Activated T-helper 2 cell treated with anti-CD3 and anti-CD28 coated beads, Interferon-gamma antibody, Interleukin-2, Interleukin-4, amounts not matched to agents 10 μg/mL and 5 μg/mL and 100 μg/mL, durations not matched to agents 14 hours and 24 hours and 36 hours (primary cell): ENCODE measurements at regions not wholly inside any gene's neighbourhood (a gene's known extent, or its start where the extent isn't known, plus 50 kb on each side); places are given as distances from the start of the nearest gene placed in this dataset.
"Not testable (repeated sequence)": the region's sequence is repeated elsewhere in the genome, so short reads cannot be mapped to it uniquely, and the experiment has no call there.

Source experiments
- DNase-seq: peaks from one replicate; pipeline ENCODE4 v3.0.0; 2021; ENCODE audit warnings: low spot score
- H3K27ac Mint-ChIP-seq: one replicate; pipeline ENCODE4 v1.8.0; 2021; ENCODE audit warnings: mixed read lengths
- H3K27me3 Mint-ChIP-seq: one replicate; pipeline ENCODE4 v1.8.0; 2021; ENCODE audit warnings: low read depth, mixed read lengths
- H3K36me3 Mint-ChIP-seq: one replicate; pipeline ENCODE4 v1.8.0; 2021; ENCODE audit warnings: low read depth, mixed read lengths
- H3K4me1 Mint-ChIP-seq: one replicate; pipeline ENCODE4 v1.8.0; 2021; ENCODE audit warnings: low read depth, mixed read lengths
- H3K4me3 Mint-ChIP-seq: one replicate; pipeline ENCODE4 v1.8.0; 2021; ENCODE audit warnings: low read depth, mild to moderate bottlenecking, moderate library complexity, mixed read lengths
- H3K9me3 Mint-ChIP-seq: one replicate; pipeline ENCODE4 v1.8.0; 2021; ENCODE audit warnings: mixed read lengths
- intact Hi-C: fragments of 100-400 bp; cut with micrococcal nuclease; formaldehyde crosslinking; loops from one replicate; pipeline ENCODE4 v1.15.1; 2023

GRCh38 chr12:94916663-94917062, 86.8 kb downstream of the NDUFA12 start:
- H3K9me3 Mint-ChIP-seq, result no peaks in the 10 kb centered on the region
- no peak for DNase-seq
- H3K27ac Mint-ChIP-seq, result no peak overlapping the region
- intact Hi-C loops, result no loop called here
- no peaks in the 10 kb centered on the region for H3K27me3 Mint-ChIP-seq
- H3K4me1 Mint-ChIP-seq, result no peaks in the 10 kb centered on the region
- no peaks in the 10 kb centered on the region for H3K36me3 Mint-ChIP-seq
- H3K4me3 Mint-ChIP-seq, result no peak overlapping the region

- Mint-ChIP-seq H3K36me3 (no peaks in the 10 kb centered on the region), H3K4me3 (no peak overlapping the region)
- intact Hi-C loops, result no loop called here
These were observed 93.8 kb downstream of the NDUFA12 start for GRCh38 chr12:94909663-94910062.

GRCh38 chr12:94905749-94906148, 97.7 kb downstream of the NDUFA12 start:
- not testable (repeated sequence) for H3K27me3 Mint-ChIP-seq

More at GRCh38 chr12:94909663-94910062, 93.8 kb downstream of the NDUFA12 start:
- Mint-ChIP-seq H3K27me3 (peaks cover 6% of the 10 kb centered on the region), H3K4me1 (no peaks in the 10 kb centered on the region), H3K9me3 (peaks cover 5% of the 10 kb centered on the region), H3K27ac (no peak overlapping the region)
- no peak for DNase-seq

GRCh38 chr12:94900496-94900895, 103.0 kb downstream of the NDUFA12 start:
- H3K27me3 Mint-ChIP-seq, result peaks cover 2% of the 10 kb centered on the region
- no peaks in the 10 kb centered on the region for H3K36me3 Mint-ChIP-seq
- intact Hi-C loops, result no loop called here
- no peak overlapping the region for H3K4me3 Mint-ChIP-seq
- no peak for DNase-seq
- H3K27ac Mint-ChIP-seq, result no peak overlapping the region
- H3K4me1 Mint-ChIP-seq, result no peaks in the 10 kb centered on the region
- H3K9me3 Mint-ChIP-seq, result peaks cover 3% of the 10 kb centered on the region

More at GRCh38 chr12:94905749-94906148, 97.7 kb downstream of the NDUFA12 start:
- intact Hi-C loops, DNase-seq, H3K4me1 Mint-ChIP-seq, H3K4me3 Mint-ChIP-seq, H3K9me3 Mint-ChIP-seq, H3K27ac Mint-ChIP-seq, H3K36me3 Mint-ChIP-seq: not testable (repeated sequence)

DNA sequence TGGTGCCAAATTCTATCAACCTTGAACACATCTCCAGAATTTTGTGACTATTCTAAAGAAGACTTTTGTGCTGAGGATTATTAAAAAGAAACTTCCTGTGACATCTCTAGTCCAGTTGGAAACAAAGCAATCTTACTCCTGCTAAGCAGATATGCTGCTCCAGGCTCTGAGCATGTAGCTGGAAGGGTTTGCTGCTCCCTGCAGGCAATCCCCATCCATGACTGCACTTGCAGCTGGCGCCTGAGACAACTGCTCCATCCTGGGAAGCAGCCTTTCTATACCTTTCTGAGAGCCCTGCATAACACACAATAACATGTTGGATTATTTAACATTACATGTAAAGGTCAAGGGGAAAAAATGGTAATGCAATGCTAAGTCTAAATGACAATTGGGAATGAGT, 105.1 kb downstream of the NDUFA12 start:
- Mint-ChIP-seq H3K4me3 (no peak overlapping the region), H3K4me1 (no peaks in the 10 kb centered on the region), H3K27me3 (peaks cover 2% of the 10 kb centered on the region), H3K27ac (no peak overlapping the region), H3K9me3 (no peaks in the 10 kb centered on the region), H3K36me3 (no peaks in the 10 kb centered on the region)
- intact Hi-C loops, result no loop called here
- DNase-seq, result no peak

- Mint-ChIP-seq H3K27me3 (no peaks in the 10 kb centered on the region), H3K4me3 (no peak overlapping the region), H3K9me3 (no peaks in the 10 kb centered on the region), H3K27ac (no peak overlapping the region), H3K36me3 (no peaks in the 10 kb centered on the region), H3K4me1 (no peaks in the 10 kb centered on the region)
- intact Hi-C loops, result no loop called here
- DNase-seq, result no peak
These were observed 110.8 kb downstream of the NDUFA12 start for GRCh38 chr12:94892544-94893267.

DNA sequence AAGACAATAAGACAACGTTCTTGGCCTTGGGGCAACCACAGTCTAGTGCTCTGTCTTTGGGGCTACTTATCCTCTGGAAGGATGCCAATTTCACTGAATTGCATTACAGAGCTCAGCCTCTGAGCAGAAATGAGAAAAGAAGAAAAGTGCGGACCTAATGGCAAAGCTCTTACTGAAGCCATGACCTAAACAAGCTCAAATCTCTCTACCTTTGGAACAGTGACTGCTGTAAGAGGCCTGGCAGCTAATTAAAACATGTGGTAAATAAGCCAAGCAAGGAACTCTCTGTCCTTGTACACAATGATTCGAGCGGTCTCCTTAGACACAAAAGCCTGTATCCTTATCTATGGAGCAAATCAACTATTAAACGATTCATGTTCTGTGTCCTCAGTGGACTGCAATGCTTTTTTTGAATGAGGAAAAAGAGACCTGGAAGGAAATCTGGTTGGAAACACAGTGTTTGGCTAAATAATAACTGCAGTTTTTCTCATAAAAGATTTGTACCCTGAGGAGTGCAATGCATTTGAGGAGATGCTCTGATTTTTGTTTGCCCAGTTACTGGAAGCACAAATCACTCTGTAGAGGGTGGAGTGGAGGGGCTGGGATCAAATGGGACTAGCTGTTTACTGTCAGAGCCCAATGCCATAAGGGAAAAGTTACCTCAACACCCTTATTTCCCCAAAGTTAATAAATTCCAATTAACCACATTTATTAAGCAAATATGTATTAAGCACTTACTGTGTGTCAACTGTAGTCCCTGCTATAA, 113.9 kb downstream of the NDUFA12 start:
- H3K27ac Mint-ChIP-seq, result no peak overlapping the region
- H3K4me1 Mint-ChIP-seq, result no peaks in the 10 kb centered on the region
- DNase-seq, result no peak
- H3K9me3 Mint-ChIP-seq, result no peaks in the 10 kb centered on the region
- intact Hi-C loops, result loop anchor here (10.0 kb wide), 1 partner anchor 65 kb away; no protein-coding TSS in a partner anchor
- H3K36me3 Mint-ChIP-seq, result no peaks in the 10 kb centered on the region
- peaks cover 3% of the 10 kb centered on the region for H3K27me3 Mint-ChIP-seq
- H3K4me3 Mint-ChIP-seq, result no peak overlapping the region

- Mint-ChIP-seq H3K9me3 (no peaks in the 10 kb centered on the region), H3K27me3 (peaks cover 23% of the 10 kb centered on the region), H3K27ac (no peak overlapping the region), H3K4me1 (no peaks in the 10 kb centered on the region), H3K36me3 (no peaks in the 10 kb centered on the region), H3K4me3 (no peak overlapping the region)
- DNase-seq, result no peak
- intact Hi-C loops, result loop anchor here (10.0 kb wide), 1 partner anchor 195 kb away; the partner anchor contains the start of gene NR2C1
These were observed 124.0 kb downstream of the NDUFA12 start for GRCh38 chr12:94879542-94879941.

- H3K9me3 Mint-ChIP-seq, result no peaks in the 10 kb centered on the region
- no peaks in the 10 kb centered on the region for H3K36me3 Mint-ChIP-seq
- intact Hi-C loops, result loop anchor here (10.0 kb wide), 1 partner anchor 199 kb away; the partner anchor contains the start of gene NR2C1
- no peak for DNase-seq
- H3K27ac Mint-ChIP-seq, result no peak overlapping the region
- H3K4me3 Mint-ChIP-seq, result no peak overlapping the region
- peaks cover 45% of the 10 kb centered on the region for H3K27me3 Mint-ChIP-seq
- H3K4me1 Mint-ChIP-seq, result peaks cover 2% of the 10 kb centered on the region
These were observed 128.0 kb downstream of the NDUFA12 start for GRCh38 chr12:94875525-94875924.

GRCh38 chr12:94874518-94875302, 128.8 kb downstream of the NDUFA12 start:
- Mint-ChIP-seq H3K4me1 (peaks cover 2% of the 10 kb centered on the region), H3K27me3 (peaks cover 49% of the 10 kb centered on the region), H3K9me3 (no peaks in the 10 kb centered on the region), H3K36me3 (no peaks in the 10 kb centered on the region), H3K27ac (no peak overlapping the region), H3K4me3 (no peak overlapping the region)
- DNase-seq, result no peak
- intact Hi-C loops, result loop anchor here (10.0 kb wide), 1 partner anchor 200 kb away; the partner anchor contains the start of gene NR2C1

GRCh38 chr12:94873734-94874517, 129.6 kb downstream of the NDUFA12 start:
- Mint-ChIP-seq H3K4me3 (peak overlapping the region; percentile 30), H3K36me3 (no peaks in the 10 kb centered on the region), H3K4me1 (peaks cover 2% of the 10 kb centered on the region), H3K27me3 (peaks cover 49% of the 10 kb centered on the region), H3K27ac (no peak overlapping the region), H3K9me3 (no peaks in the 10 kb centered on the region)
- no peak for DNase-seq
- intact Hi-C loops, result loop anchor here (10.0 kb wide), 1 partner anchor 201 kb away; the partner anchor contains the start of gene NR2C1
